ENCODE measurements at regions not wholly inside any gene's neighbourhood (a gene's known extent, or its start where the extent isn't known, plus 50 kb on each side); places are given as distances from the start of the nearest gene placed in this dataset.

GRCh38 chr16:75908331-75909117, 182.2 kb upstream of the CPHXL start:
- Histone ChIP-seq H3K36me3 (ENCODE audit: control insufficient read depth, insufficient read depth, low read length) (no peaks in the 10 kb centered on the region), H3K4me3 (replicated peaks; ENCODE audit: low read depth, low read length) (no peak overlapping the region), H3K27me3 (replicated peaks; ENCODE audit: control insufficient read depth, insufficient read depth, low read length) (no peaks in the 10 kb centered on the region)
- no peak for DNase-seq (ENCODE audit: extremely low read depth, insufficient read length)
- TF ChIP-seq CTCF (IDR thresholded peaks at IDR 0.05; ENCODE audit: insufficient read depth, low read length, poor library complexity, severe bottlenecking): no peak

- TF ChIP-seq CTCF (IDR thresholded peaks at IDR 0.05; ENCODE audit: insufficient read depth, low read length, poor library complexity, severe bottlenecking): no peak
Measured at GRCh38 chr16:75909746-75910145, 183.5 kb upstream of the CPHXL start.

GRCh38 chr16:75911896-75912295, 185.6 kb upstream of the CPHXL start:
- TF ChIP-seq CTCF (IDR thresholded peaks at IDR 0.05; ENCODE audit: insufficient read depth, low read length, poor library complexity, severe bottlenecking): no peak
- no peak overlapping the region for H3K4me3 ChIP-seq (replicated peaks; ENCODE audit: low read depth, low read length)
- no peaks in the 10 kb centered on the region for H3K36me3 ChIP-seq (ENCODE audit: control insufficient read depth, insufficient read depth, low read length)
- H3K27me3 ChIP-seq (replicated peaks; ENCODE audit: control insufficient read depth, insufficient read depth, low read length): no peaks in the 10 kb centered on the region
- no peak for DNase-seq (ENCODE audit: extremely low read depth, insufficient read length)

More at GRCh38 chr16:75909746-75910145, 183.5 kb upstream of the CPHXL start:
- DNase-seq (ENCODE audit: extremely low read depth, insufficient read length): no peak
- Histone ChIP-seq H3K4me3 (replicated peaks; ENCODE audit: low read depth, low read length) (no peak overlapping the region), H3K27me3 (replicated peaks; ENCODE audit: control insufficient read depth, insufficient read depth, low read length) (no peaks in the 10 kb centered on the region), H3K36me3 (ENCODE audit: control insufficient read depth, insufficient read depth, low read length) (no peaks in the 10 kb centered on the region)

GRCh38 chr16:75913958-75914357, 187.7 kb upstream of the CPHXL start:
- Histone ChIP-seq H3K36me3 (ENCODE audit: control insufficient read depth, insufficient read depth, low read length) (no peaks in the 10 kb centered on the region), H3K27me3 (replicated peaks; ENCODE audit: control insufficient read depth, insufficient read depth, low read length) (no peaks in the 10 kb centered on the region), H3K4me3 (replicated peaks; ENCODE audit: low read depth, low read length) (no peak overlapping the region)
- DNase-seq (ENCODE audit: extremely low read depth, insufficient read length): no peak
- no peak for TF ChIP-seq CTCF (IDR thresholded peaks at IDR 0.05; ENCODE audit: insufficient read depth, low read length, poor library complexity, severe bottlenecking)

- no peak for DNase-seq (ENCODE audit: extremely low read depth, insufficient read length)
- TF ChIP-seq CTCF (IDR thresholded peaks at IDR 0.05; ENCODE audit: insufficient read depth, low read length, poor library complexity, severe bottlenecking): no peak
- Histone ChIP-seq H3K36me3 (ENCODE audit: control insufficient read depth, insufficient read depth, low read length) (no peaks in the 10 kb centered on the region), H3K27me3 (replicated peaks; ENCODE audit: control insufficient read depth, insufficient read depth, low read length) (no peaks in the 10 kb centered on the region), H3K4me3 (replicated peaks; ENCODE audit: low read depth, low read length) (no peak overlapping the region)
Measured at GRCh38 chr16:75916451-75916850, 190.2 kb upstream of the CPHXL start.

All from GM06990 (cell line).